H1 (cell line): ENCODE measurements at regions not wholly inside any gene's neighbourhood (a gene's known extent, or its start where the extent isn't known, plus 50 kb on each side); places are given as distances from the start of the nearest gene placed in this dataset.

ENCODE experiments used
- EP300 ChIP-seq, 2 experiments: IDR thresholded peaks; 1 replicate in 1 of 2; 2 replicates in 1 of 2; pipeline ENCODE4 v1.6.1; 2011 to 2012; ENCODE audit warnings: low read depth in 2 of 2, low read length in 2 of 2, mild to moderate bottlenecking in 2 of 2, borderline replicate concordance in 1 of 2, inconsistent platforms in 1 of 2, moderate library complexity in 1 of 2
- HDAC6 ChIP-seq: IDR thresholded peaks from one replicate; pipeline ENCODE4 v1.7.1; 2012; ENCODE audit warnings: low read depth, mild to moderate bottlenecking, inconsistent platforms, low read length, moderate library complexity
- JUN ChIP-seq: IDR thresholded peaks from 2 replicates; pipeline ENCODE4 v1.6.1; 2011; ENCODE audit warnings: low read depth, mild to moderate bottlenecking, improper control_type of control experiment, low read length
- JUND ChIP-seq: IDR thresholded peaks from 2 replicates; pipeline ENCODE4 v1.6.1; 2011; ENCODE audit warnings: mild to moderate bottlenecking, improper control_type of control experiment, low read length
- POLR2A ChIP-seq, 2 experiments: IDR thresholded peaks; 1 replicate in 1 of 2; 2 replicates in 1 of 2; pipeline ENCODE4 v1.6.1; 2011; ENCODE audit warnings: low read depth in 2 of 2, low read length in 2 of 2, mild to moderate bottlenecking in 2 of 2; ENCODE audit errors: control extremely low read depth in 1 of 2
- RAD21 ChIP-seq, 2 experiments: IDR thresholded peaks in 1 of 2; conservative IDR thresholded peaks in 1 of 2; 2 replicates each; pipeline ENCODE4 v1.6.1; 2011; ENCODE audit warnings: low read depth in 2 of 2, low read length in 2 of 2, improper control_type of control experiment in 1 of 2, inconsistent platforms in 1 of 2, mild to moderate bottlenecking in 1 of 2, moderate library complexity in 1 of 2
- RFX5 ChIP-seq: IDR thresholded peaks from 2 replicates; pipeline ENCODE4 v1.6.1; 2011; ENCODE audit warnings: low read depth, low read length, improper control_type of control experiment, borderline replicate concordance
- RNF2 ChIP-seq: fragments of 200-900, 300-1000 bp; sonication (generic); IDR thresholded peaks from 2 replicates; pipeline ENCODE4 v1.7.1; 2016; ENCODE audit warnings: borderline replicate concordance, low read depth, mild to moderate bottlenecking, antibody characterized with exemption, low read length; ENCODE audit not compliant: poor library complexity, severe bottlenecking; ENCODE audit errors: missing control alignments
- TBP ChIP-seq: IDR thresholded peaks from 2 replicates; pipeline ENCODE4 v1.6.1; 2011; ENCODE audit warnings: low read depth, low read length, improper control_type of control experiment
- TCF12 ChIP-seq: IDR thresholded peaks from 2 replicates; pipeline ENCODE4 v1.6.1; 2011; ENCODE audit warnings: low read depth, mild to moderate bottlenecking, low read length
- TF ChIP-seq, protein P1 (sequence below), 3 experiments: IDR thresholded peaks; 1 replicate in 2 of 3; 2 replicates in 1 of 3; pipeline versions ENCODE4 v1.5.1 to v1.6.1; 2011; ENCODE audit warnings: low read length in 3 of 3, mild to moderate bottlenecking in 3 of 3, inconsistent platforms in 2 of 3, low read depth in 1 of 3, moderate library complexity in 1 of 3; ENCODE audit not compliant: insufficient read depth in 1 of 3; ENCODE audit errors: control extremely low read depth in 1 of 3
- TF ChIP-seq, protein P2 (sequence below): IDR thresholded peaks from 2 replicates; pipeline ENCODE4 v1.6.1; 2012; ENCODE audit warnings: inconsistent platforms

DNA sequence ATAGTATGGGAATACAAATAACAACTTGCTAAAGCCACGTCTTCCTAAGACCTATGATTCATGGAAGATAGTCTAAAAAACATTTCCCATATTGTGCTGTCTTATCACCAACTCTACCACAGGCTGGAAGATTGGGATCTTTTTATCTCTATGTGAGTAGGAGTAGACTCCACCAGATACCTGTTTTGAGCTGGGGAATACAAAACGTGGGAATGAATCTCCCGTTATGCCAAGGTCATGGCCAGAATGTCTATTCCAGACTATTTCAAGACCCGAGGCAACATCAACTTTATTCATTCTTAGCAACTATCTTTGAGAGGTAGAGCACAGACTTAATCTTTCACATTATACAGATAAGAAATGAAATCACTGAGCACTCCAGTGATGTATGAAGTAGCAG, 2350.9 kb upstream of the WWC1 start:
- TF ChIP-seq POLR2A (IDR thresholded peaks at IDR 0.05; ENCODE audit: control extremely low read depth in 1 of 2, low read depth in 2 of 2, low read length in 2 of 2): no peak
- TF ChIP-seq RAD21 (IDR thresholded peaks at IDR 0.05 in 1 of 2, conservative IDR thresholded peaks at IDR 0.05 in 1 of 2; ENCODE audit: low read depth in 2 of 2, low read length in 2 of 2): no peak
- TF ChIP-seq, protein P1, sequence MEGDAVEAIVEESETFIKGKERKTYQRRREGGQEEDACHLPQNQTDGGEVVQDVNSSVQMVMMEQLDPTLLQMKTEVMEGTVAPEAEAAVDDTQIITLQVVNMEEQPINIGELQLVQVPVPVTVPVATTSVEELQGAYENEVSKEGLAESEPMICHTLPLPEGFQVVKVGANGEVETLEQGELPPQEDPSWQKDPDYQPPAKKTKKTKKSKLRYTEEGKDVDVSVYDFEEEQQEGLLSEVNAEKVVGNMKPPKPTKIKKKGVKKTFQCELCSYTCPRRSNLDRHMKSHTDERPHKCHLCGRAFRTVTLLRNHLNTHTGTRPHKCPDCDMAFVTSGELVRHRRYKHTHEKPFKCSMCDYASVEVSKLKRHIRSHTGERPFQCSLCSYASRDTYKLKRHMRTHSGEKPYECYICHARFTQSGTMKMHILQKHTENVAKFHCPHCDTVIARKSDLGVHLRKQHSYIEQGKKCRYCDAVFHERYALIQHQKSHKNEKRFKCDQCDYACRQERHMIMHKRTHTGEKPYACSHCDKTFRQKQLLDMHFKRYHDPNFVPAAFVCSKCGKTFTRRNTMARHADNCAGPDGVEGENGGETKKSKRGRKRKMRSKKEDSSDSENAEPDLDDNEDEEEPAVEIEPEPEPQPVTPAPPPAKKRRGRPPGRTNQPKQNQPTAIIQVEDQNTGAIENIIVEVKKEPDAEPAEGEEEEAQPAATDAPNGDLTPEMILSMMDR (IDR thresholded peaks at IDR 0.05; ENCODE audit: control extremely low read depth in 1 of 3, insufficient read depth in 1 of 3, low read depth in 1 of 3, low read length in 3 of 3): no peak
- no peak for TF ChIP-seq JUND
- no peak for TF ChIP-seq TCF12
- TF ChIP-seq RNF2: no peak
- no peak for TF ChIP-seq RFX5
- TF ChIP-seq TBP: no peak
- no peak for TF ChIP-seq JUN
- no peak for TF ChIP-seq EP300 (IDR thresholded peaks at IDR 0.05; ENCODE audit: borderline replicate concordance in 1 of 2, low read depth in 2 of 2, low read length in 2 of 2)
- TF ChIP-seq HDAC6: no peak
- TF ChIP-seq, protein P2, sequence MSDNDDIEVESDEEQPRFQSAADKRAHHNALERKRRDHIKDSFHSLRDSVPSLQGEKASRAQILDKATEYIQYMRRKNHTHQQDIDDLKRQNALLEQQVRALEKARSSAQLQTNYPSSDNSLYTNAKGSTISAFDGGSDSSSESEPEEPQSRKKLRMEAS: no peak
